ENCODE measurements at regions not wholly inside any gene's neighbourhood (a gene's known extent, or its start where the extent isn't known, plus 50 kb on each side); places are given as distances from the start of the nearest gene placed in this dataset.

DNA sequence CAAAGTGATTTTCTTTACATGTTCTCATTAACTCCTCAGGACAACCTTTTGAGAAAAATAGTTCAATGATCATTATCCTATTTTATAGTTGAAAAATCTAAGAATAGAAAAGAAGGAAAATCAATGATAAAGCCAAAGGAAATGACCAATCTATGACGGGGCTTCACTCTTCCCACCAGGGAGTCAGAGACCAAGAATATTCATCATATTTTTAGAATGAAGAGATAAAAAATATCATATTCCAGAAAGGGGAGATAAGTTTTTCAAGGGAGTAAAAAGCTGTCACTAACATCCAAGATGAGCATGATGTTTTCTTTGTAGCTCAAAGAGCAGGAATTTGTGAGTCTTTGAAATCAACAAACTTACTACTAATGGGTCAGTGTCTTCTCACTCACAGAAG is 71.5 kb upstream of the LPP start:
- TF ChIP-seq, protein P1, sequence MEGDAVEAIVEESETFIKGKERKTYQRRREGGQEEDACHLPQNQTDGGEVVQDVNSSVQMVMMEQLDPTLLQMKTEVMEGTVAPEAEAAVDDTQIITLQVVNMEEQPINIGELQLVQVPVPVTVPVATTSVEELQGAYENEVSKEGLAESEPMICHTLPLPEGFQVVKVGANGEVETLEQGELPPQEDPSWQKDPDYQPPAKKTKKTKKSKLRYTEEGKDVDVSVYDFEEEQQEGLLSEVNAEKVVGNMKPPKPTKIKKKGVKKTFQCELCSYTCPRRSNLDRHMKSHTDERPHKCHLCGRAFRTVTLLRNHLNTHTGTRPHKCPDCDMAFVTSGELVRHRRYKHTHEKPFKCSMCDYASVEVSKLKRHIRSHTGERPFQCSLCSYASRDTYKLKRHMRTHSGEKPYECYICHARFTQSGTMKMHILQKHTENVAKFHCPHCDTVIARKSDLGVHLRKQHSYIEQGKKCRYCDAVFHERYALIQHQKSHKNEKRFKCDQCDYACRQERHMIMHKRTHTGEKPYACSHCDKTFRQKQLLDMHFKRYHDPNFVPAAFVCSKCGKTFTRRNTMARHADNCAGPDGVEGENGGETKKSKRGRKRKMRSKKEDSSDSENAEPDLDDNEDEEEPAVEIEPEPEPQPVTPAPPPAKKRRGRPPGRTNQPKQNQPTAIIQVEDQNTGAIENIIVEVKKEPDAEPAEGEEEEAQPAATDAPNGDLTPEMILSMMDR (IDR thresholded peaks at IDR 0.05), result no peak
- no peak for TF ChIP-seq JUN (IDR thresholded peaks at IDR 0.05)
- TF ChIP-seq, protein P2, sequence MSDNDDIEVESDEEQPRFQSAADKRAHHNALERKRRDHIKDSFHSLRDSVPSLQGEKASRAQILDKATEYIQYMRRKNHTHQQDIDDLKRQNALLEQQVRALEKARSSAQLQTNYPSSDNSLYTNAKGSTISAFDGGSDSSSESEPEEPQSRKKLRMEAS (IDR thresholded peaks at IDR 0.05), result no peak
- TF ChIP-seq FOSL2 (IDR thresholded peaks at IDR 0.05), result no peak
- no peak for TF ChIP-seq FOSL2 (CRISPR knock-in tag; IDR thresholded peaks at IDR 0.05)
- TF ChIP-seq NR3C1 (IDR thresholded peaks at IDR 0.05), result no peak
- TF ChIP-seq POLR2A (IDR thresholded peaks at IDR 0.05; ENCODE audit: low read length), result no peak
- TF ChIP-seq CEBPB (IDR thresholded peaks at IDR 0.05), result no peak
- no peak for TF ChIP-seq HDAC2 (IDR thresholded peaks at IDR 0.05)

Data from A549 (cell line).